Activated CD4-positive, alpha-beta T cell treated with anti-CD3 and anti-CD28 coated beads, Interleukin-2, amount 50 U/mL, for 48 hours (primary cell): ENCODE measurements at regions not wholly inside any gene's neighbourhood (a gene's known extent, or its start where the extent isn't known, plus 50 kb on each side); places are given as distances from the start of the nearest gene placed in this dataset.

ENCODE experiments used
- DNase-seq, 2 experiments: peaks; one replicate each; pipeline ENCODE4 v3.0.0-alpha.2; 2020

DNA sequence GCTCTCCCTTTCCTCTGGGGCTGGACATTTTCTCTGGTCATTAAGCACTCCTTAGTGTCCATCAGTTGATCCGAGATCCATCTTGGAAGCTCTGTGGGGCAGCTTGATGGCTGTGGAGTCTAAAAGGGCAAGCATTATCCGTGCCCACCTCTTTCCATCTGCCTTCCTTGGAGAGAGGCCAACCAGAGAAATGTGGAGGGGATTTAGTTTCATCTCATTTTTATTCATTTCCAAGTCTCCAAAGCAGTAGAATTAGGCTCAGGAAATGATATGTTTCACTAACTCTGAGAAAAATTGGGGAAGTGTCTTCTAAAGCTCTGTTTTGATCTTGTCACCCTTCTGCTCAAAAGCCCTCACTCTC, 95.9 kb upstream of the KLHL25 start:
- no peak for DNase-seq

DNA sequence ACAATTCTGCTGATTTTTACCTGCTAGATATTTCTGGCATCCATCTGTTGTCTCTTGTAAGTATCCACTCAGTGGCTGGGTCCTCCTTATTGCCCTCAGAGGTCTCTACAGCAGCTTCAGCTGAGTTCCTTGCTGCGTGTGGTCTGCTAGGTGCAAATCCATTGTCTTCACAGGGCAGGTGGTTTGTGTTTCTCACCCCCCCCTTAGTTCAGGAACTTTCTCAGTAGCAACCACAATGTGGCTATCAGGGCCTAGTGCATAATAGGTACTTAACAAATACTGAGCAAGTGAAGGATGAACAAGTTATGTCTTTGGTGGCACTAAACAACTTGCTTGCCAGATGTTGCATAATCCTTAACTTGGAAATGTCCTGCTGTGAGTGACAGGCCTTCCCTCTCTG, 96.7 kb upstream of the KLHL25 start:
- no peak for DNase-seq

DNA sequence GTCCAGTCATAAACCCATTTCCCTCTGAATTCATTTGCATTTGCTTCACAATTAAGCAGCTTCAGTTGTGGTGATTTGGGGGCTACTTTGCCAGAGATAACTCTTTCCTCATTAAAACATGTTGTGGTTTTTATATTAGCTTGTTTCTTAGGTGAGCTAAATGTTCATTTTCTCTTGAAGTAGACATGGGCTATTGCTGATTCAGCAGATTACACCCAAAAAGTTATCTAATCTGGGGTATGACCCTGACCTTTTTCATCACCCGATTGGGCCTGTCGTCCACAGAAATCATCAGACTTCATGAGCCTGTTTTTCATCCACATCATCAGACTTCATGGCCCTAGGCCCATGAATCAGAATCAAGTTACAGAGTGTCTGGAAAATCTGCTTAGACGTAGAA, 97.5 kb upstream of the KLHL25 start:
- DNase-seq: no peak

DNA sequence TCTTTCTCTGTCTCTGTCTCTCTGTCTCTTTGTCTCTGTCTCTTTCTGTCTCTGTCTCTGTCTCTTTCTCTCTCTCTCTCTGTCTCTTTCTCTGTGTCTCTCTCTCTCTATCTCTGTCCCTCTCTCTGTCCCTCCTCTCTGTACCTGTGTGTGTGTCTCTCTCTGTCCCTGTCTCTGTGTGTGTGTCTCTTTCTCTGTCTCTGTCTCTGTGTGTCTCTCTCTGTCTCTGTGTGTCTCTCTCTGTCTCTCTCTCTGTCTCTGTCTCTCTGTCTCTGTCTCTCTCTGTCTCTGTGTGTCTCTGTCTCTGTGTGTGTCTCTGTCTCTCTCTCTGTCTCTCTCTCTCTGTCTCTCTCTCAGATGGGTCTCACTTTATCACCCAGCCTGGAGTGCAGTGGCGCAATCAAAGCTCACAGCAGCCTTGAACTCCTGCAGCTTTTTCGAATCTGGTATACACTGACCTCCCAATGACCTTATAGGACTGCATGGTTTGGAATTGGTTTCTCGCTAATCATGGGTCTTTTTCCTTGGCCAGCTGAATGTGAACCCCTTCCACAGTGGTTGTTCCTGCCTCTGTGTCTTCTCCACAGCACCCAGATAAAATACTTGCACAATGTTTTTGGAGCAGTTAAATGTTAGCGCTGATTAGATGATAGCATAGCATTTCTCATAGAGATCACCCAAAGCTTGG, 102.6 kb upstream of the KLHL25 start:
- no peak for DNase-seq

DNA sequence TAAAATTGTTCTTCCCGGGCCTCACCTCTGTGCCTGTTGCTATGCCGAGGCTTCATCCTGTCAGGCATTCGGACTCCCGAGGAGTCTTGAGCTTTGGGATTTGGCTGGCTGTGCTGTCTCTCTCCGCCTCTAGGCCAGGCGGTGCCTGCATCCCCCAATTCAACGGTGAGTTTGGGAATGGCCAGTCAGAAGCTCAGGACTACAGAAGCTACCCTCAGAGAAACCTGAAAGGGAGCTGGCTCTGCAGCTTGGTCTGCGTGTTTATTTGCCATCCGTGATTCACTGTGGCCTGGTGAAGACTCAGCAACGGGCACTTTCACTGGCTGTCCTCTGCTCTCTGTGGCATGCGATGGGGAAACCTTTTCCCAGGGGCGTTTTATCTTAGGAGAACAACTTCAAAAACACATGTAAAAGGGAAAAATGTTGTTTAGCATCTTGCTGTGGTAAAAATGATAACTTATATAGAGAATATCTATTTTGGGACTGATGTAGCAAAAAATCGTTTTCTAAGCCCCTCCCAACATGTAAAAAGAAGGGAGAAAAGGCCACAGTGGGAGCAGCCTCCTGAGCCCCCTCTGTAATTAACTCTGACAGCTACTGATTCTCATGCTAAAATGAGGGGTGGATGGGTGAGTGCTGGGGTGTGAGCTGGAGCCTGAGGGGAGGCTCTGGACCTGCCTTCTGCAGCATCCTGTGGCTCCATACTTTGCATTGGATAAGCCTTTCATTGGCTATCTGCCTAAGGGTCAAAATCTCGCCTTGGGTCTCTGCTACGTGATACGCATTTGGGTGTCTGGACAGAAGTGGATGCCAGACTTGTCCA, 103.4 kb upstream of the KLHL25 start:
- DNase-seq: no peak

DNA sequence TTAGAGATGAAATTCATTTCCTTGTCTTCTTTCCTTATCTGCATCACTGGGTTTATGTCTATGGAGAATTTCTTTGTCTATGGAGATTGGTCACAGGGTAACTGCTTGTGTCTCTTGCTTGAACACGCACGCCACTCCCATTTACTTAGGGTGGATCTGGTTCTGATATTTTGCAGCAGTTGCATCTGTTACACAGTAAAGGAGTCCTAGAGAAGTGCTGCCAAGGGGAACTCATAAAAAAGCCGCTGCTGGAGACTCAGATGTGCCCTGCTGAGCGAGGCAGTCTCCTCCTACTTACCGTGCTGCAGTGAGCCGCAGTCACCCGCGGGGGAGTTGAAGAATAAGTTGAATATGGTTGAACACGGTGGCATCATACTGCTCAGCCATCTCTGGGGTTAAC, 105.2 kb upstream of the KLHL25 start:
- DNase-seq: no peak

DNA sequence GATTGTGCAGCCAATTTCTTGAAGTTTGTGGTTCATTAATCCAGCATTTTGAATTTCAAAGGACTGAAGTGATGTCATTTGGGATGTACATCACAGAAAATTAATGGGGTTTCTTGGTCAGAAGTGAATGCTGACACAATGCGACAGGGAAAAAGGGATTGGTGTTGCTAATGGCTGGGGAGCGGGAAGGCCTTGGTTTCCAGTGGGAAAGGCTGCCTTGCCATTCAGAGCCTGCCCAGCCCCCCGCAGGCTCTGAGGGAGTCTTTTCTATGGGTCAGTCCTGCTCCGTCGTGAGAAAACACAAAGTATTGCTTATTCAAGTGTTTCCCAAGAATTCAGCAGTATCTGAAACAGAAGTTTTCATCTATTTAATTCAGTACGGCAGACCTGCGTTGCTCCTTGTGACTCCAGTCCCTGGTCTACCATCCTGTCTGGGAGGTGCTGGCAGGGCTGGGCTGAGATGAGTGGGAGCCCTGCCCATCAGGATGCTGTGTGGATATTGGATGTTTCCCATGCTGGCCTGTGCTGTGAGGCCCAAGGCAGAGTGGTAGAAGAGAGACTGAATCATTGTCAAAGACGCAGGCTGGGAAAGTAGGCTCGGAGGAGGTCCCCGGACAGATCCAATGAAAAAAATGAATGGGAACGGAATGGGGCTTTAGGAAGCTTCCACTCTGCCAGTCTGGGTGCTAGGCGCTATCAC, 111.2 kb upstream of the KLHL25 start:
- DNase-seq: no peak

DNA sequence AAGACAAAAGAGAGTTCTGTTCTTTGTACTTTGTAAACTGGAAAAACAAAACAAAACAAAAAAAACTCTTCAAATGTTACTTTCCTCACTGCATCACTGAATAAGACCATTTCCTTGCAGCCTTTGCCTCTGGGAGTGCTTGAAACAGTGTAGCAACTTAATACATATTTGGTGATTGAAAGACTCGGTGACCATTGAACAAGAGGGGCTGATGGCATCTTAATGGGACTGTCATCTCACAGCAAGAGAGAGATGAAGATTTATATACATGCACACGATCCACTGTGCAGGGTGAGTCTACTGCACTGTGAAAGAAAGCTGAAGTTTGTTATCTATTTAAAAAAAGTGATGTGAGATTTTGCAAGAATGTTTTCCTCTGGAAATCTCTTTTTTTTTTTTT, 111.9 kb upstream of the KLHL25 start:
- no peak for DNase-seq

DNA sequence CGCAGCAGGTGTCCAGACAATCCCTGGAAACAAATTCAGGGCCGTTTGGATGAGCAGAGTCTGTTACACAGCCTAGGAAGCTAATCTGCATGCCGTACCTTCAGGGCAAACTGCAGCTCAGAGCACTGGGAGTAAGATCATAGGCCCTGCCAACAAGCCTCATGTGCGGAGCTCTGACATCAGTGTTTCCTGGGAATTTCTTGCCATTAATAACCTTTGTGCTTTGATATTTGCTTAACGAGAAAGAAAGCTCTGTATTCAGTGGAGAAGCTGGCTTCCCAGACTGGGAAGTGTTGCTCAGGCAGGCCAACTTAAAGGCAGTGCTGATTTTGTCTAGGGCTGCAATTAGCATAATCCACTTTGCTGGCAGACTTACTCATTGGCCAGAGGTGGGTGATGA, 116.1 kb upstream of the KLHL25 start:
- no peak for DNase-seq

DNA sequence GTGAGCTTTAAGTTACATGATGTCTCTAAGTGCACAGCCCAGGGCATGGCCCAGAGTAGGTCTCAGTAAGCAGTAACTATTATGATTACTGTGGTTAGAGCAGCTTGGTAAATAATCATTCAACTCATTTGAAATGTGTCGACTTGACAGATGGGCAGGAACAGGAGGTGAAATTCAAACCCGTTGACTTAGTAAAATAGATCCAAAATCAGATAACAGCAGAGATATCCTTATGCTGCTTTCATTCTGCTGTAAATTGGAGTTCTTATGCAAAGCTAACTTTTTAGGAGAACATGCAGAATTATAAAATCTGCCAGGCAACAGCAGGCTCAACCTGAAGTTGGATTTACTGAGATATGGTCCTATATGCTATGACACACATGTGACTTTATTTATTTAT, 118.7 kb upstream of the KLHL25 start:
- DNase-seq: no peak

DNA sequence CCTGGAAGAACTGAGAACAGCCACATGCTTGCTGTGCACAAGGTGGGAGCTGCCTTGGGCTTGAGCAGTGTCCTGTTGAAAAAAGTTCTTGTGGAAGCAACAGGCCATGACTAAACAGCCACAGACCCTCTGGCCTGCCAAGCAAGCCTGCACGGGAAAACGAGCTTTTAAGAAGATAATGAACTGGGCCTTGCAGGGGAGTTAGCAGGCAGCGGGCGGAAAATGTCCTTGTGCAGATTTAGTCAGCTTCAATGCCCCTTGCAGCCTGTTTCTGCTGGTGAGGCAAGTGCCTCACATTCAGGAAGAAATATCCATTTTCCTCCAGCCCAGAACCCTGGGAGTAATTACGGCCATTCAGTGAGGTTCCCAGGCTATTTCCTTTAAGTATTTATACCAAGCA, 126.2 kb upstream of the KLHL25 start:
- no peak for DNase-seq

DNA sequence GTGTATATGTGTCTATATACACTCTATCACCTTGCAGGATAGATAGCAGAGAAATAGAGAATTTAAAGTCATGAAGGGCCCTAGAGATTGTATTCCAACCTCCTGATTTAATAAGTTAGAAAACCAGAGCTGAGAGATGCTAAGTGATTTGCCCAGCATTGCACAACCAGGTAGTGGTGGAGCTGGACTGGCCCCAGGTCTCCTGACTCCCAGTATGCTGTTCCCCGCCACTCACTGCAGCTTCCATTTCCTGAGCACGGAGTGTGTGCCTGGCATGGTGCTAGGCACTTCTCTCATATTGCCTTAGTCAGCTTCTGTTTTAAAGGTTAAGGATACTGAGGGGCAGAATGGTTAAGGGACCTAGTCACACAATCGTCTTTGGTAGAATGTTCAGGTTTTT, 129.4 kb upstream of the KLHL25 start:
- DNase-seq: no peak

DNA sequence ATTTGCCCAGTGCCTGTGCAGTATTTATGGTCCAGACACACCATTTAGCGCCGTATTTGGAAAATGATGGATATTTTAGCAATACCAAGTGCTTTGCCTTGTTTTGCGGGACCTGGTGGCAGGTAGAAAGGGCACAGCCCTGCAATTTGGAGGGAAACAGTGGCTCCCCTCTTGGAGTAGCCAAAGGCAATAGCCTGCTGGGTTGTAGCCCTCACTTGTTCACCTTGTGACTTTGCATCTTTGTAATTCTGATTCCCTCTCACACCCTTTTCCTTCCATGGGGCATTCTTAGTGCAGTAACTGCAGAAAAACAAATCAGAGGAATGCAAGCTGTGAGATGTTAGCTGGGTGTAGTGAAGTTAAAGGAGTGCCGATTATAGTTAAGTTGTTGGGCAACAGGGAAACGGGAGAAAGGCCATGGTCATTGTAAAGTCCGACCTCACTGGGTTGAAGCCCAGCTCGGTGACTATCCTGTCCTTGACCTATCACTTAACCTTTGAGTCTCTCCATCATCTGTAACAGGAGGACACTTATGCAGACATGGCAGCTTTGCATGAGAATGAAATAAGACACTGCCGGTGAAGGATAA, 131.0 kb upstream of the KLHL25 start:
- DNase-seq: no peak

DNA sequence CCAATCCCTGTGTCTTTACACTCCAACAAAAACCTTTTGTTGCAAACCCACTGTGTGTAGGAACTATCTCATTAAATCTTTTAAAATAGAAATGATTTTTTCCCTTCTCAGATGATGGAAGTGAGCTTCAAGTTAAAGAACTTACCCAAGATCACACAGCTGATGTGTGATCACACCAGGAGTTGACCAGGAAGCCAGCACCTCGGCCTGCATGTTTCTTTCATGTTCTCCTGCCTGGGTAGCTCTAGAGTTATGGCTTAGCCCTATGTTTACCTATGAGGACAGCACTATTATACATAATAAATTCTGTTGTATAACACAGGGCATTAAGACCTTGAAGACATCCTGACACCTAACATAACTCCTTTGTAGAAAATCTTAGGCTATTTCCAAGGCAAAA, 132.1 kb upstream of the KLHL25 start:
- DNase-seq: no peak

DNA sequence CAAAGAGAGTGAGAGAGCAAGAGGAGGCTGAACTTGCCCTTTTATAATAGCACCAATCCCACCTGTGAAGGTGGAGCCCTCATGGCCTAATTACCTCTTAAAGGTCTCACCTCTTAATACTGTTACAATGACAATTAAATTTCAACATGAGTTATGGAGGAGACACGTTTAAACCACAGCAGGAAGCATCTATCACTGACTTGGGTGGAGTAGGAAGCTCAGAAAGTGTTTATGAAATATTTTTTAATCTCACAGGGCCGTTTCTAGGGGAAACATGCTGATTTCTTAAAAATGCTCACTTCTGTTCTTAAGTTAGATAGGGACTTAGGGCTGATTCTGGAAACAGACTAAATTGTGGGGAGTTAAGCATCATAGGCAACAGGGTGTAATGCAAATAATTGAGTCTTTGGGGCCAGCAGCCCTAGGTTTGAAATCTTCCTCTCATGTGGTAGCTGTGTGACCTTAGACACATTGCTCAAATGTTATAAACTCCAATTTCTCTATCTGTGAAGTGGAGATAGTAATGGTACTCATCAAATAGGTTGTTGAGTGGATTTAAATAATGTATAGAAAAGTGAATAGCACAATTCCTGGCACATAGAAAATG, 133.3 kb upstream of the KLHL25 start:
- DNase-seq: no peak

DNA sequence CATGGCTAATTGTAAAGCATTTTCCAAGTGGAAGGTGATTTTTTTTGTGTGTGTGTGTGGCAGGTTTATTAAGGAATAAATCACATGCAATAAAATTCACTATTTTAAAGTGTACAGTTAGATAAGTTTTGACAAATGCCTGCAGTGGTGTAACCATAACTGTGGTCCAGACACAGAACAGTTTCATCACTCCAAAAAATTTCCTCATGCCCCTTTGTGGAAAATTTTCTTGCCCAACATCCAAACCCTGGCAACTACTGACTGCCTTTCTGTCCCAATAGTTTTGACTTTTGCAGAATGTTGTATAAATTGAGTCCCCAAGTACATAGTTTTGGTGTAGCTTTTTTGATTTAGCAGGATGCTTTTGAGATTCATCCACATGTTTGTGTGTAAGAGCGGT, 135.1 kb upstream of the KLHL25 start:
- DNase-seq: no peak

DNA sequence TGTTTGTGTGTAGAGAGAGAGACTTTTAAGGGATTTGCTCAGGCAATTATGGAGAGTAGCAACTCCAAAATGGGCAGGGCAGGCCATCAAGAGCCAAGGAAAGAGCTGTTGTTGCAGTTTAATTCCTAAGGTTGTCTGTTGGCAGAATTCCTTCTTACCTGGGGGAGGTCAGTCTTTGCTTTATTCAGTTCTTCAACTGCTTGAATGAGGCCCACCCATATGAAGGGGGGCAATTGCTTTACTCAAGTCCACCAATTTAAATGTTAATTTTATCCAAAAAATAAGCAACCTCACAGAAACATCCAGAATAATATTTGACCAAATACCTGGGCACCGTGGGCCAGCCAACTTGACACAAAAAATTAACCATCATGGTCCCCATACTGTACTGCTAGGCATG, 137.7 kb upstream of the KLHL25 start:
- DNase-seq: no peak

DNA sequence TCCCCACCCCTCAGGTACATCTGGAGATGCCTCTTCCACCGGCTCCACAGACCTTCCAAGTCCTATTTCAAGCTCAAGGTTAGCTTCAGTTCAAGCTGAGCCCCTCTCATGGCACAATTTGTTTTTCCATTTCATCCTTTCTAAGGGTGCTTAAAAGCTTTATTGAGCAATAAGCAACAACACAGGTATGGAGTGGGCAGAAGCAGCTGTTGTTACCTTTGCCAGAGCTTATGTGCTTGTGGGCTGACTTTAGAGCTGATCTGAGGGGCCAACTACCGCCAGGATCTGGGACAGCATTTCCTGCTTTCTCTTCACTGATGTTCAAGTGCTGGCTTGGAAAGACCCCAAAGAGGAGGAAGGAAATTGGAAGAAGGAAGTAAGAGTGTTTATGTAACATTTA, 140.0 kb upstream of the KLHL25 start:
- no peak for DNase-seq

DNA sequence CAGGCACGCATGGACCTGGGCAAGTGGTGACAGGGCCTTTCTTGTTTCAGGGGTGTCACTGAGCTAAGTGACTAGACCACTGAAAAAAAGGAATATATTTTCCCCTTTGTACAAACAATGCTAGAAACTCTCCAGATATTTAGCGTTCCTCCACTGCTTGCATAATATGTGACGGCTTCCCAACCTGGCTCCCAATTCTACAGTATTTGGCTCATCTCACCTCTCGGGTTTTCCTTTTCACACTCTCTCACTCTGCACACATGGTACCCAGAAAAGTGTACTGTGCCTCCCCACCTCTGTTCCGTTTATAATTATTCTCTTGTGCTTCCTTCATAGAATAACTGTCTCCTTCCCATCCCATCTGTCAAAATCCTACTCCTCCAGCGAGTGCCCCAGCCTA, 140.5 kb upstream of the KLHL25 start:
- no peak for DNase-seq

DNA sequence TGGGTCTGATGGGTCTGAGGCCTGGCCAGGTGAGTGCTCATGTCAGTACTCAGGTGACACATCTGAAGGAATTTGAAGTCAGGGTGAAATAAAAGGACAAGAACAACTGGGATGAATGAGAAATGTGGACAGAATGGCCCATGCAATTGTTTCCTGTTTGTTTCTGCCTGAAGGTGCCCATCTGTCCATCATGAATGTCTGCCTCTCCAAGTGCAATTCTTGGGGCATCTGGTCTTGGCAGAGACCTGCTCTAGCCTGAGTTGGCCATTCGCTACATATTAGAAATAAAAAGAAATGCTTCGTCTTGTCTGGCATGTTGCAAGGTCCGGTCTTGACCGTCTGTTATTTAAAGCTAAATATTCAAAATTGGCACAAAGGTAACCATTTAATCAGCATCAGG, 142.0 kb upstream of the AGBL1 start:
- DNase-seq: no peak

DNA sequence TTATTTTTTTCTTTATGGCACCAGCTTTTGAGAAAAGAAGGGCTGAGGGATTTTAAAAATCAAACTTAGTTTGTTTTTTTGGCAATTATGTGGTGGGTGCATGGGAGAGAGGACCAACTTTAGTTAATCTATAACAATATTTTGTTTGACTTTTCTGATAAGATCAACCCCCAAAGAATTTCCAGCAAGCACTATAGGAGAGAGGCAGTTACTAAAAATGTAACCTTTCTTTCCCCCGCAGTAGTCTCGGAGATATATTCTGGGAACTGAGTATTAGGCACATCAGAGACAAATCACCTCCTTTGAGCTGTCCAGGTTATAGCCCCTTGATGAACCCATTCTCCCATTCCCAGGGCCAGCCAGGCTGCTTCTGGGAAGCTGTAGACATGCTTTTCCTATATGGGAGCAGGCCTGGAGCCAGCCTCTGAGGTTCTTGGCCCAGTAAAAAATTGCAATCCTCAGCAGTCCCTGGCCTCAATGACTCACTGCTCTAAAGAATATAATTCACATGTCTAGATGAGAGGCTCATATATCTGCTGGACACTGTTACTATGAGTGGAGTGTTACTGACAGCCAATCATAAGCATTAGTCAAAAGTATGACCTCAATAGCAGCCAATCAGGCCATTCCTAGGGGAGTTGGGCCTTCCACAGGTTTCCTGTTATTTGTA, 138.3 kb upstream of the AGBL1 start:
- DNase-seq: no peak

DNA sequence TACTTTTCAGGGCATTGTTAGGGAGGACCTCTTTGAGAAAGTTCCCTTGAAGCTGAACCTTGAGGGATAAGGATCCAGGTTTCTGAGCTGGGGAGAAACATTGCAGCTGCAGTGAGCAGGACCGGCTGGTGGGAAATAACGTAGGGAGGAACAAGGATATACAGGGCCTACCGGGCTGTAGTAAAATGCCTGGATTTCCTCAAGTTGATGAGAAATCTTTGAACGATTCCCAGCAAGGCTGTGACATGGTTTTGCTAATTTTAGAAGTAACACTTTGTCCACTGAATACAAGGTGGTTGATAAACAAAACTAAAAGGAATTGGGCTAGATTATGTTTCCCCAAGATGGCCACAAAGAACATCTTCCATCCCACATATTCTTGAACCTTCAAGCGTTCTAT, 137.0 kb upstream of the AGBL1 start:
- DNase-seq: no peak

DNA sequence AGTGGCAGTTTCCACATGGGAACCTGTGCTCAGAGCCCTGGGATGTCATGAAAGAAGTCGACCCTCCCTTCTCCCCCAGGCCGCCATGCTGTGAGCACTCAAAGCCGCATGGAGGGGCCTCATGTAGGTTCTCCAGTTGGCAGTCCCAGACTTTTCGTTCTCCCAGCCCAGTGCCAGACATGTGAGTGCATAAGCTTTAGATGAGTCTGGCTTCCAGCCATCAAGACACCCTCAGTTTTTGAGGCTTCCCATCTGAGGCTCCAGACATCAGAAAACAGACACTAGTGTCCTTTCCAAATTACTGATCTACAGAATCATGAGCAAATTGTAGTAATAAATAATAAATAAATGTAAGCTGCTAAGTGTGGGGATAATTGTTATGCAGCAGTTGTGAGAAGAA, 136.5 kb upstream of the AGBL1 start:
- no peak for DNase-seq
